HepG2 (cell line): ENCODE measurements at regions not wholly inside any gene's neighbourhood (a gene's known extent, or its start where the extent isn't known, plus 50 kb on each side); places are given as distances from the start of the nearest gene placed in this dataset.

Experiments
- ATAC-seq: fragments of 200-7000 bp; cut with Tn5 transposase; 3 replicates; pipeline ENCODE4 v1.9.1; 2020; ENCODE audit warnings: mild to moderate bottlenecking, moderate library complexity
- BruUV-seq: library from RNA; stranded (reverse); fragments of 400-500 nt; replicated peaks from 2 replicates; lab custom pipeline; 2021; lab: Mats Ljungman, UMichigan
- CTCF ChIA-PET: fragments of 300-600 bp; formaldehyde crosslinking; extraction: SDS; loops from one replicate; lab custom pipeline; 2021; ENCODE audit warnings: low total read pairs, inconsistent platforms, low intra/inter-chr PET ratio; lab: Yijun Ruan, JAX
- POLR2A ChIA-PET: fragments of 350-600 bp; sonication (Branson Sonifier 250); formaldehyde crosslinking; loops from one replicate; lab custom pipeline; 2020; ENCODE audit warnings: antibody characterized with exemption, inconsistent platforms; lab: Yijun Ruan, JAX
- DNase-seq: peaks from one replicate; pipeline ENCODE4 v3.0.0-alpha.2; 2015; ENCODE audit warnings: low spot score
- FAIRE-seq: peaks from 3 replicates; lab custom pipeline; 2011; peaks lifted over from hg19 to GRCh38; lab: Jason Lieb, UNC
- H2AFZ ChIP-seq: one replicate; pipeline ENCODE4 v1.6.1; 2011; ENCODE audit warnings: low read length, inconsistent platforms
- H3K27ac ChIP-seq: fragments of 300-600 bp; 3 replicates; pipeline ENCODE4 v1.8.0; 2011; ENCODE audit warnings: mixed run types, mild to moderate bottlenecking, mixed read lengths, low read length, inconsistent platforms; ENCODE audit not compliant: insufficient read depth; ENCODE audit errors: extremely low read length
- H3K27me3 ChIP-seq, 2 experiments: fragments of 200-600 bp in 1 of 2; 2 replicates in 1 of 2; 3 replicates in 1 of 2; pipeline versions ENCODE4 v1.6.0 to v1.8.0; 2011; ENCODE audit warnings: low read length in 2 of 2, mild to moderate bottlenecking in 2 of 2, moderate library complexity in 2 of 2, inconsistent platforms in 1 of 2; ENCODE audit not compliant: insufficient read depth in 2 of 2, control insufficient read depth in 1 of 2
- H3K36me3 ChIP-seq, 2 experiments: fragments of 200-600 bp in 1 of 2; replicated peaks in 1 of 2; 2 replicates in 1 of 2; 3 replicates in 1 of 2; pipeline versions ENCODE4 v1.5.1 to v1.8.0; 2011; ENCODE audit warnings: low read length in 2 of 2, inconsistent platforms in 1 of 2; ENCODE audit not compliant: insufficient read depth in 2 of 2, control insufficient read depth in 1 of 2
- H3K4me1 ChIP-seq: 2 replicates; pipeline ENCODE4 v1.5.1; 2012; ENCODE audit warnings: low read length, inconsistent platforms; ENCODE audit not compliant: insufficient read depth
- H3K4me2 ChIP-seq: 2 replicates; pipeline ENCODE4 v1.6.0; 2011; ENCODE audit warnings: low read depth, low read length, inconsistent platforms
- H3K4me3 ChIP-seq, 3 experiments: fragments of 200-600 bp in 1 of 3; sonication (generic), shearing (Covaris generic) in 1 of 3; replicated peaks in 1 of 3; 2 replicates each; pipeline ENCODE4 v1.5.1; 2011 to 2016; ENCODE audit warnings: low read length in 3 of 3, inconsistent platforms in 2 of 3, low read depth in 2 of 3, mild to moderate bottlenecking in 2 of 3, control low read depth in 1 of 3, mixed read lengths in 1 of 3; ENCODE audit not compliant: insufficient read depth in 1 of 3
- H3K79me2 ChIP-seq: one replicate; pipeline ENCODE4 v1.6.1; 2011; ENCODE audit warnings: low read length, inconsistent platforms; ENCODE audit not compliant: insufficient read depth
- H3K9ac ChIP-seq: 2 replicates; pipeline ENCODE4 v1.6.0; 2011; ENCODE audit warnings: mild to moderate bottlenecking, low read depth, low read length, inconsistent platforms; ENCODE audit not compliant: insufficient read depth
- H3K9me3 ChIP-seq: 2 replicates; pipeline ENCODE4 v1.5.1; 2012; ENCODE audit warnings: mild to moderate bottlenecking, low read length
- H4K20me1 ChIP-seq: 2 replicates; pipeline ENCODE4 v1.6.0; 2011; ENCODE audit warnings: inconsistent platforms, mild to moderate bottlenecking, low read length, moderate library complexity; ENCODE audit not compliant: insufficient read depth
- GATAD2A ChIP-seq: IDR thresholded peaks from 2 replicates; pipeline ENCODE4 v1.6.1; 2016
- MBD4 ChIP-seq: IDR thresholded peaks from 2 replicates; pipeline ENCODE4 v1.6.1; 2012; ENCODE audit warnings: low read length, inconsistent platforms, borderline replicate concordance
- MED8 ChIP-seq: sonication (generic); formaldehyde crosslinking; IDR thresholded peaks from 2 replicates; pipeline ENCODE4 v1.8.1; 2023; ENCODE audit warnings: mild to moderate bottlenecking, missing genetic modification reagents; ENCODE audit not compliant: insufficient replicate concordance
- NCOA1 ChIP-seq: sonication (generic); formaldehyde crosslinking; IDR thresholded peaks from 2 replicates; pipeline ENCODE4 v1.9.0; 2021; ENCODE audit warnings: missing genetic modification reagents
- SSRP1 ChIP-seq: IDR thresholded peaks from 2 replicates; pipeline ENCODE4 v1.6.1; 2016; ENCODE audit warnings: control low read depth
- TAF15 ChIP-seq: fragments of 200-400 bp; formaldehyde crosslinking; IDR thresholded peaks from one replicate; pipeline ENCODE4 v1.6.1; 2018; ENCODE audit warnings: mild to moderate bottlenecking, low read depth, low read length; ENCODE audit not compliant: poor library complexity, severe bottlenecking
- YEATS4 ChIP-seq: sonication (generic); formaldehyde crosslinking; IDR thresholded peaks from 2 replicates; pipeline ENCODE4 v1.4.0; 2020; ENCODE audit warnings: missing genetic modification reagents, borderline replicate concordance
- ZFP36 ChIP-seq: fragments of 150-350 bp; IDR thresholded peaks from 2 replicates; pipeline ENCODE4 v1.6.1; 2018; ENCODE audit warnings: borderline replicate concordance, low read length, low read depth; ENCODE audit not compliant: partially characterized antibody
- ZNF143 ChIP-seq: sonication (generic); formaldehyde crosslinking; IDR thresholded peaks from 2 replicates; pipeline ENCODE4 v1.4.0; 2020; ENCODE audit warnings: missing genetic modification reagents
- ZNF639 ChIP-seq: conservative IDR thresholded peaks from 2 replicates; pipeline ENCODE4 v1.6.1; 2018; ENCODE audit warnings: missing genetic modification reagents
- ZNF816 ChIP-seq: sonication (generic); formaldehyde crosslinking; IDR thresholded peaks from 2 replicates; pipeline ENCODE4 v1.8.0; 2022; ENCODE audit warnings: missing genetic modification reagents, mild to moderate bottlenecking, borderline replicate concordance
- WGBS: methylation state at CpG from one replicate; pipeline ENCODE4 v1.1.6; 2017; ENCODE audit warnings: low lambda C conversion rate; 5-methylcytosine and 5-hydroxymethylcytosine counted together
- in situ Hi-C: cut with HindIII; loops from 2 replicates; pipeline ENCODE4 v1.10.0; 2017; ENCODE audit warnings: low pct_unique_long_range_greater_than_20kb; ENCODE audit not compliant: extremely low pct_ligation_motif_present
- intact Hi-C: fragments of 100-400 bp; cut with micrococcal nuclease; formaldehyde crosslinking; loops from one replicate; pipeline ENCODE4 v1.10.0; 2022; ENCODE audit not compliant: unreplicated experiment
- TF ChIP-seq, protein P1 (sequence below): sonication (generic); formaldehyde crosslinking; IDR thresholded peaks from 2 replicates; pipeline ENCODE4 v1.8.1; 2023; ENCODE audit warnings: mild to moderate bottlenecking, moderate library complexity, missing genetic modification reagents

GRCh38 chr3:159922861-159923312, 65.7 kb upstream of the IL12A start:
- no peak overlapping the region for H3K9ac ChIP-seq
- H4K20me1 ChIP-seq: no peaks in the 10 kb centered on the region
- no peak for DNase-seq
- no peak for FAIRE-seq
- no peak overlapping the region for H3K4me3 ChIP-seq
- no peaks in the 10 kb centered on the region for H3K79me2 ChIP-seq
- intact Hi-C loops: no loop called here
- BruUV-seq: no TSS peak
- no peak overlapping the region for H2AFZ ChIP-seq
- H3K27me3 ChIP-seq: no peaks in the 10 kb centered on the region
- no peak overlapping the region for H3K27ac ChIP-seq
- POLR2A ChIA-PET: no interaction called here
- WGBS: 52% methylated on average over 4 of the region's 4 CpGs
- TF ChIP-seq GATAD2A (CRISPR knock-in tag): no peak
- no peak for TF ChIP-seq ZNF816 (CRISPR knock-in tag)
- TF ChIP-seq TAF15: no peak
- TF ChIP-seq, protein P1, sequence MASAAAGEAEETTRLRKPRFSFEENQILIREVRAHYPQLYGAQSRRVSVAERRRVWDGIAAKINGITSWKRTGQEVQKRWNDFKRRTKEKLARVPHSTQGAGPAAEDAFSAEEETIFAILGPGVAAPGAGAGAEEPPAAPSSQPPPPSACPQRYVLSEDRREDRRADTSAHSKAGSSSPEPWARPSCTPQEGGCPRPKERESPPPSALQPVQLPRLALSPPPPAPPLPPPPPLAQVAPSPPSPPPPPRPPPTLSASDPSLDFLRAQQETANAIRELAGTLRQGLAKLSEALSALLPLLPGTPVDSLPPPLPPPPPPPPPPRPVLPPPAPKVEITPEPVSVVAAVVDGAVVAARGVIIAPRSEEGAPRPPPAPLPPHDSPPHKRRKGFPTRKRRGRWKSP (CRISPR knock-in tag): no peak
- TF ChIP-seq MBD4: no peak
- no peak for TF ChIP-seq ZNF143 (CRISPR knock-in tag)
- no peaks in the 10 kb centered on the region for H3K36me3 ChIP-seq
- no peak for ATAC-seq
- CTCF ChIA-PET: no interaction called here
- no peak overlapping the region for H3K4me2 ChIP-seq
- 0 out of 2 replicates have a peak, but pooled peaks cover 5% of the 10 kb centered on the region for H3K4me1 ChIP-seq
- in situ Hi-C loops: no loop called here
- H3K9me3 ChIP-seq: no peaks in the 10 kb centered on the region

DNA sequence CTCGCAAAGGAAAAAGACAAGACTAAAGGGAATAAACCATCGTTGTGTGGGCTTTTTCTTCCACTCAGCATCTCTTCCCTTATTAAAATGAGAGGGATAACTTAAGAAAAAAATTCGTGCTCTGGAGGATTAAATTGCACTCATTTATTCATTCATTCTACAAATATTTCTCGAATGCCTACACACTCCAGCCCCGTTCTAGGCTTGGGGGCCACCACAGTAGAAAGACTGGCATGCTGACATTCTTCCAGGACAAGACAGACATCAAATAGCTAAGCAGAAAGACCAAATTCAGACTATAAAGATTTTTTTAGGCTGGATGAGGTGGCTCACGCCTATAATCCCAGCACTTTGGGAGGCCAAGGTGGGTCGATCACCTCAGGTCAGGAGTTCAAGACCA, 65.3 kb upstream of the IL12A start:
- POLR2A ChIA-PET: no interaction called here
- intact Hi-C loops: no loop called here
- in situ Hi-C loops: no loop called here

More for the DNA sequence above, 65.3 kb upstream of the IL12A start:
- H3K9me3 ChIP-seq: no peaks in the 10 kb centered on the region
- H2AFZ ChIP-seq: no peak overlapping the region
- H3K36me3 ChIP-seq: no peaks in the 10 kb centered on the region
- FAIRE-seq (no peak), ATAC-seq (no peak), DNase-seq (no peak)
- H3K79me2 ChIP-seq: no peaks in the 10 kb centered on the region
- H3K27ac ChIP-seq: no peak overlapping the region
- H3K9ac ChIP-seq: no peak overlapping the region
- H4K20me1 ChIP-seq: no peaks in the 10 kb centered on the region
- CTCF ChIA-PET: no interaction called here
- WGBS: 32% methylated on average over 7 of the region's 7 CpGs
- no peaks in the 10 kb centered on the region for H3K27me3 ChIP-seq
- 0 out of 2 replicates have a peak, but pooled peaks cover 5% of the 10 kb centered on the region for H3K4me1 ChIP-seq
- H3K4me2 ChIP-seq: no peak overlapping the region
- BruUV-seq: no TSS peak
- no peak overlapping the region for H3K4me3 ChIP-seq
- no peak for TF ChIP-seq YEATS4 (CRISPR knock-in tag)
- no peak for TF ChIP-seq MED8
- no peak for TF ChIP-seq ZFP36
- no peak for TF ChIP-seq ZNF639 (CRISPR knock-in tag)
- no peak for TF ChIP-seq SSRP1
- TF ChIP-seq NCOA1 (CRISPR knock-in tag): no peak
- TF ChIP-seq, all 625 proteins: peak for 0
